HepG2 (cell line): ENCODE measurements at regions not wholly inside any gene's neighbourhood (a gene's known extent, or its start where the extent isn't known, plus 50 kb on each side); places are given as distances from the start of the nearest gene placed in this dataset.

ENCODE experiments used
- ATAC-seq: fragments of 200-7000 bp; cut with Tn5 transposase; 3 replicates; pipeline ENCODE4 v1.9.1; 2020; ENCODE audit warnings: mild to moderate bottlenecking, moderate library complexity
- BruUV-seq: library from RNA; stranded (reverse); fragments of 400-500 nt; replicated peaks from 2 replicates; lab custom pipeline; 2021; lab: Mats Ljungman, UMichigan
- CTCF ChIA-PET: fragments of 300-600 bp; formaldehyde crosslinking; extraction: SDS; loops from one replicate; lab custom pipeline; 2021; ENCODE audit warnings: low total read pairs, inconsistent platforms, low intra/inter-chr PET ratio; lab: Yijun Ruan, JAX
- POLR2A ChIA-PET: fragments of 350-600 bp; sonication (Branson Sonifier 250); formaldehyde crosslinking; loops from one replicate; lab custom pipeline; 2020; ENCODE audit warnings: antibody characterized with exemption, inconsistent platforms; lab: Yijun Ruan, JAX
- DNase-seq: peaks from one replicate; pipeline ENCODE4 v3.0.0-alpha.2; 2015; ENCODE audit warnings: low spot score
- FAIRE-seq: peaks from 3 replicates; lab custom pipeline; 2011; peaks lifted over from hg19 to GRCh38; lab: Jason Lieb, UNC
- H2AFZ ChIP-seq: one replicate; pipeline ENCODE4 v1.6.1; 2011; ENCODE audit warnings: low read length, inconsistent platforms
- H3K27ac ChIP-seq: fragments of 300-600 bp; 3 replicates; pipeline ENCODE4 v1.8.0; 2011; ENCODE audit warnings: mixed run types, mild to moderate bottlenecking, mixed read lengths, low read length, inconsistent platforms; ENCODE audit not compliant: insufficient read depth; ENCODE audit errors: extremely low read length
- H3K27me3 ChIP-seq, 2 experiments: fragments of 200-600 bp in 1 of 2; 2 replicates in 1 of 2; 3 replicates in 1 of 2; pipeline versions ENCODE4 v1.6.0 to v1.8.0; 2011; ENCODE audit warnings: low read length in 2 of 2, mild to moderate bottlenecking in 2 of 2, moderate library complexity in 2 of 2, inconsistent platforms in 1 of 2; ENCODE audit not compliant: insufficient read depth in 2 of 2, control insufficient read depth in 1 of 2
- H3K36me3 ChIP-seq, 2 experiments: fragments of 200-600 bp in 1 of 2; replicated peaks in 1 of 2; 2 replicates in 1 of 2; 3 replicates in 1 of 2; pipeline versions ENCODE4 v1.5.1 to v1.8.0; 2011; ENCODE audit warnings: low read length in 2 of 2, inconsistent platforms in 1 of 2; ENCODE audit not compliant: insufficient read depth in 2 of 2, control insufficient read depth in 1 of 2
- H3K4me1 ChIP-seq: 2 replicates; pipeline ENCODE4 v1.5.1; 2012; ENCODE audit warnings: low read length, inconsistent platforms; ENCODE audit not compliant: insufficient read depth
- H3K4me2 ChIP-seq: 2 replicates; pipeline ENCODE4 v1.6.0; 2011; ENCODE audit warnings: low read depth, low read length, inconsistent platforms
- H3K4me3 ChIP-seq, 3 experiments: fragments of 200-600 bp in 1 of 3; sonication (generic), shearing (Covaris generic) in 1 of 3; replicated peaks in 1 of 3; 2 replicates each; pipeline ENCODE4 v1.5.1; 2011 to 2016; ENCODE audit warnings: low read length in 3 of 3, inconsistent platforms in 2 of 3, low read depth in 2 of 3, mild to moderate bottlenecking in 2 of 3, control low read depth in 1 of 3, mixed read lengths in 1 of 3; ENCODE audit not compliant: insufficient read depth in 1 of 3
- H3K79me2 ChIP-seq: one replicate; pipeline ENCODE4 v1.6.1; 2011; ENCODE audit warnings: low read length, inconsistent platforms; ENCODE audit not compliant: insufficient read depth
- H3K9ac ChIP-seq: 2 replicates; pipeline ENCODE4 v1.6.0; 2011; ENCODE audit warnings: mild to moderate bottlenecking, low read depth, low read length, inconsistent platforms; ENCODE audit not compliant: insufficient read depth
- H3K9me3 ChIP-seq: 2 replicates; pipeline ENCODE4 v1.5.1; 2012; ENCODE audit warnings: mild to moderate bottlenecking, low read length
- H4K20me1 ChIP-seq: 2 replicates; pipeline ENCODE4 v1.6.0; 2011; ENCODE audit warnings: inconsistent platforms, mild to moderate bottlenecking, low read length, moderate library complexity; ENCODE audit not compliant: insufficient read depth
- ESRRA ChIP-seq: sonication (generic); formaldehyde crosslinking; IDR thresholded peaks from 2 replicates; pipeline ENCODE4 v1.5.1; 2020; ENCODE audit warnings: mild to moderate bottlenecking, low read depth, missing genetic modification reagents
- KDM1A ChIP-seq: IDR thresholded peaks from 2 replicates; pipeline ENCODE4 v1.6.1; 2016; ENCODE audit warnings: missing compliant biosample characterization
- MYC ChIP-seq: sonication (generic); formaldehyde crosslinking; IDR thresholded peaks from 2 replicates; pipeline ENCODE4 v1.9.0; 2021; ENCODE audit warnings: missing genetic modification reagents, borderline replicate concordance
- NFKB2 ChIP-seq: sonication (generic); formaldehyde crosslinking; IDR thresholded peaks from 2 replicates; pipeline ENCODE4 v1.4.0; 2020; ENCODE audit warnings: missing genetic modification reagents, borderline replicate concordance
- NR3C1 ChIP-seq: sonication (generic); formaldehyde crosslinking; IDR thresholded peaks from 2 replicates; pipeline ENCODE4 v1.4.0; 2020; ENCODE audit warnings: missing genetic modification reagents
- POGZ ChIP-seq: sonication (generic); formaldehyde crosslinking; IDR thresholded peaks from 2 replicates; pipeline ENCODE4 v1.4.0; 2020; ENCODE audit warnings: mild to moderate bottlenecking, missing genetic modification reagents
- RARA ChIP-seq: IDR thresholded peaks from 2 replicates; pipeline ENCODE4 v1.6.1; 2016; ENCODE audit warnings: missing genetic modification reagents, missing compliant biosample characterization
- SALL1 ChIP-seq: sonication (generic); formaldehyde crosslinking; IDR thresholded peaks from 2 replicates; pipeline ENCODE4 v1.8.0; 2022; ENCODE audit warnings: mild to moderate bottlenecking, missing genetic modification reagents
- ZBTB21 ChIP-seq: sonication (generic); formaldehyde crosslinking; IDR thresholded peaks from 2 replicates; pipeline ENCODE4 v1.4.0; 2020; ENCODE audit warnings: missing genetic modification reagents
- ZBTB38 ChIP-seq: sonication (generic); formaldehyde crosslinking; IDR thresholded peaks from 2 replicates; pipeline ENCODE4 v1.5.1; 2020; ENCODE audit warnings: mild to moderate bottlenecking, missing genetic modification reagents
- ZFX ChIP-seq: sonication (generic); formaldehyde crosslinking; IDR thresholded peaks from 2 replicates; pipeline ENCODE4 v1.4.0; 2020; ENCODE audit warnings: mild to moderate bottlenecking, low read depth, missing genetic modification reagents, moderate library complexity
- ZMYM4 ChIP-seq: sonication (generic); formaldehyde crosslinking; IDR thresholded peaks from 2 replicates; pipeline ENCODE4 v1.8.1; 2023; ENCODE audit warnings: mild to moderate bottlenecking, missing genetic modification reagents
- ZNF451 ChIP-seq: sonication (generic); formaldehyde crosslinking; IDR thresholded peaks from 2 replicates; pipeline ENCODE4 v1.5.0; 2020; ENCODE audit warnings: mild to moderate bottlenecking, missing genetic modification reagents
- ZNF644 ChIP-seq: IDR thresholded peaks from 2 replicates; pipeline ENCODE4 v1.6.1; 2016; ENCODE audit warnings: low read depth
- ZNF746 ChIP-seq: sonication (generic); formaldehyde crosslinking; IDR thresholded peaks from 2 replicates; pipeline ENCODE4 v1.8.0; 2022; ENCODE audit warnings: mild to moderate bottlenecking, missing genetic modification reagents
- ZNF777 ChIP-seq: sonication (generic); formaldehyde crosslinking; IDR thresholded peaks from 2 replicates; pipeline ENCODE4 v1.4.0; 2020; ENCODE audit warnings: missing genetic modification reagents
- ZNF788 ChIP-seq: sonication (generic); formaldehyde crosslinking; IDR thresholded peaks from 2 replicates; pipeline ENCODE4 v1.5.0; 2020; ENCODE audit warnings: mild to moderate bottlenecking, missing genetic modification reagents, borderline replicate concordance
- WGBS: methylation state at CpG from one replicate; pipeline ENCODE4 v1.1.6; 2017; ENCODE audit warnings: low lambda C conversion rate; 5-methylcytosine and 5-hydroxymethylcytosine counted together
- in situ Hi-C: cut with HindIII; loops from 2 replicates; pipeline ENCODE4 v1.10.0; 2017; ENCODE audit warnings: low pct_unique_long_range_greater_than_20kb; ENCODE audit not compliant: extremely low pct_ligation_motif_present
- intact Hi-C: fragments of 100-400 bp; cut with micrococcal nuclease; formaldehyde crosslinking; loops from one replicate; pipeline ENCODE4 v1.10.0; 2022; ENCODE audit not compliant: unreplicated experiment
- TF ChIP-seq, protein P1 (sequence below): sonication (generic); formaldehyde crosslinking; IDR thresholded peaks from 2 replicates; pipeline ENCODE4 v1.4.0; 2020; ENCODE audit warnings: missing genetic modification reagents
- TF ChIP-seq, protein P2 (sequence below): IDR thresholded peaks from 2 replicates; pipeline ENCODE4 v1.4.0; 2020; ENCODE audit warnings: mild to moderate bottlenecking, missing genetic modification reagents
- TF ChIP-seq, protein P3 (sequence below): sonication (generic); formaldehyde crosslinking; IDR thresholded peaks from 2 replicates; pipeline ENCODE4 v1.4.0; 2020; ENCODE audit warnings: mild to moderate bottlenecking, missing genetic modification reagents
- TF ChIP-seq, protein P4 (sequence below): sonication (generic); formaldehyde crosslinking; IDR thresholded peaks from 2 replicates; pipeline ENCODE4 v1.5.1; 2020; ENCODE audit warnings: mild to moderate bottlenecking, missing genetic modification reagents, borderline replicate concordance

DNA sequence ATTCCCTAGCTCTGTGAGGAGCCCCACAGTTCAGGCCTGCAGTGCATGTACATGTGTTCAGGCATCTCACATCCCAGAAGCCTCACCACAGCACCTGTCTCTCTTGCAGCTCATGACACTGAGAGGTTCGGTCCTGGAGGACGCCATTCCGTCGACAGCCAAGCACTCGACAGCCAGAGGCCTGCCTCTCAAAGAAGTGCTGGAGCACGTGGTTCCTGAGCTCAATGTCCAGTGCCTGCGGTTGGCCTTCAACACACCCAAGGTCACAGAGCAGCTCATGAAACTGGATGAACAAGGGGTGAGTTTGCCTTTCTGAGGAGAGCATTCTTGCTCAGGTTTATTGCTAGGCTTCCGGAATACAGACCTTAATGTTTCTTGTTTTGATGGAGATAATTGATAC lies 308.3 kb upstream of the RGS6 start:
- POLR2A ChIA-PET, result no interaction called here
- peak; percentile 17 for DNase-seq
- WGBS, result 79% methylated on average over 7 of the region's 8 CpGs
- no TSS peak for BruUV-seq
- intact Hi-C loops (no loop called here), in situ Hi-C loops (no loop called here)
- Histone ChIP-seq H3K27me3 (no peaks in the 10 kb centered on the region), H3K27ac (no peak overlapping the region), H3K4me2 (no peak overlapping the region), H2AFZ (no peak overlapping the region), H3K9ac (no peak overlapping the region), H4K20me1 (no peaks in the 10 kb centered on the region), H3K4me3 (no peak overlapping the region), H3K9me3 (no peaks in the 10 kb centered on the region), H3K36me3 (no peaks in the 10 kb centered on the region), H3K79me2 (no peaks in the 10 kb centered on the region), H3K4me1 (peaks cover 15% of the 10 kb centered on the region)
- CTCF ChIA-PET, result no interaction called here
- FAIRE-seq, result no peak
- ATAC-seq, result peak; percentile 72
- TF ChIP-seq MYC (CRISPR knock-in tag) (peak; percentile 52; the same call in 1 of the 2 replicates), ZBTB38 (CRISPR knock-in tag) (peak; percentile 68; the same call in 1 of the 2 replicates), NFKB2 (CRISPR knock-in tag) (peak; percentile 51; the same call in 1 of the 2 replicates), NR3C1 (CRISPR knock-in tag) (no peak), ZNF451 (CRISPR knock-in tag) (no peak), ESRRA (CRISPR knock-in tag) (peak; percentile 95), ZFX (CRISPR knock-in tag) (peak; percentile 54; the same call in 1 of the 2 replicates), KDM1A (no peak), ZNF746 (CRISPR knock-in tag) (no peak), ZBTB21 (CRISPR knock-in tag) (no peak), RARA (CRISPR knock-in tag) (0 out of 2 replicates have a peak, but pooled peaks have one; percentile 11), ZNF777 (CRISPR knock-in tag) (no peak), POGZ (CRISPR knock-in tag) (peak; percentile 96), SALL1 (CRISPR knock-in tag) (peak; percentile 70; the same call in 1 of the 2 replicates), ZNF788 (CRISPR knock-in tag) (peak; percentile 41; the same call in 1 of the 2 replicates), ZNF644 (CRISPR knock-in tag) (peak; percentile 72; the same call in 1 of the 2 replicates), ZMYM4 (CRISPR knock-in tag) (peak; percentile 99)
- TF ChIP-seq, protein P1, sequence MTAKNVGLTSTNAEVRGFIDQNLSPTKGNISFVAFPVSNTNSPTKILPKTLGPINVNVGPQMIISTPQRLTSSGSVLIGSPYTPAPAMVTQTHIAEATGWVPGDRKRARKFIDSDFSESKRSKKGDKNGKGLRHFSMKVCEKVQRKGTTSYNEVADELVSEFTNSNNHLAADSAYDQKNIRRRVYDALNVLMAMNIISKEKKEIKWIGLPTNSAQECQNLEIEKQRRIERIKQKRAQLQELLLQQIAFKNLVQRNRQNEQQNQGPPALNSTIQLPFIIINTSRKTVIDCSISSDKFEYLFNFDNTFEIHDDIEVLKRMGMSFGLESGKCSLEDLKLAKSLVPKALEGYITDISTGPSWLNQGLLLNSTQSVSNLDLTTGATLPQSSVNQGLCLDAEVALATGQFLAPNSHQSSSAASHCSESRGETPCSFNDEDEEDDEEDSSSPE (CRISPR knock-in tag), result peak; percentile 57
- TF ChIP-seq, protein P2, sequence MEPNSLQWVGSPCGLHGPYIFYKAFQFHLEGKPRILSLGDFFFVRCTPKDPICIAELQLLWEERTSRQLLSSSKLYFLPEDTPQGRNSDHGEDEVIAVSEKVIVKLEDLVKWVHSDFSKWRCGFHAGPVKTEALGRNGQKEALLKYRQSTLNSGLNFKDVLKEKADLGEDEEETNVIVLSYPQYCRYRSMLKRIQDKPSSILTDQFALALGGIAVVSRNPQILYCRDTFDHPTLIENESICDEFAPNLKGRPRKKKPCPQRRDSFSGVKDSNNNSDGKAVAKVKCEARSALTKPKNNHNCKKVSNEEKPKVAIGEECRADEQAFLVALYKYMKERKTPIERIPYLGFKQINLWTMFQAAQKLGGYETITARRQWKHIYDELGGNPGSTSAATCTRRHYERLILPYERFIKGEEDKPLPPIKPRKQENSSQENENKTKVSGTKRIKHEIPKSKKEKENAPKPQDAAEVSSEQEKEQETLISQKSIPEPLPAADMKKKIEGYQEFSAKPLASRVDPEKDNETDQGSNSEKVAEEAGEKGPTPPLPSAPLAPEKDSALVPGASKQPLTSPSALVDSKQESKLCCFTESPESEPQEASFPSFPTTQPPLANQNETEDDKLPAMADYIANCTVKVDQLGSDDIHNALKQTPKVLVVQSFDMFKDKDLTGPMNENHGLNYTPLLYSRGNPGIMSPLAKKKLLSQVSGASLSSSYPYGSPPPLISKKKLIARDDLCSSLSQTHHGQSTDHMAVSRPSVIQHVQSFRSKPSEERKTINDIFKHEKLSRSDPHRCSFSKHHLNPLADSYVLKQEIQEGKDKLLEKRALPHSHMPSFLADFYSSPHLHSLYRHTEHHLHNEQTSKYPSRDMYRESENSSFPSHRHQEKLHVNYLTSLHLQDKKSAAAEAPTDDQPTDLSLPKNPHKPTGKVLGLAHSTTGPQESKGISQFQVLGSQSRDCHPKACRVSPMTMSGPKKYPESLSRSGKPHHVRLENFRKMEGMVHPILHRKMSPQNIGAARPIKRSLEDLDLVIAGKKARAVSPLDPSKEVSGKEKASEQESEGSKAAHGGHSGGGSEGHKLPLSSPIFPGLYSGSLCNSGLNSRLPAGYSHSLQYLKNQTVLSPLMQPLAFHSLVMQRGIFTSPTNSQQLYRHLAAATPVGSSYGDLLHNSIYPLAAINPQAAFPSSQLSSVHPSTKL (CRISPR knock-in tag), result peak; percentile 40; the same call in 1 of the 2 replicates
- TF ChIP-seq, protein P3, sequence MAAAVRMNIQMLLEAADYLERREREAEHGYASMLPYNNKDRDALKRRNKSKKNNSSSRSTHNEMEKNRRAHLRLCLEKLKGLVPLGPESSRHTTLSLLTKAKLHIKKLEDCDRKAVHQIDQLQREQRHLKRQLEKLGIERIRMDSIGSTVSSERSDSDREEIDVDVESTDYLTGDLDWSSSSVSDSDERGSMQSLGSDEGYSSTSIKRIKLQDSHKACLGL (CRISPR knock-in tag), result no peak
- TF ChIP-seq, protein P4, sequence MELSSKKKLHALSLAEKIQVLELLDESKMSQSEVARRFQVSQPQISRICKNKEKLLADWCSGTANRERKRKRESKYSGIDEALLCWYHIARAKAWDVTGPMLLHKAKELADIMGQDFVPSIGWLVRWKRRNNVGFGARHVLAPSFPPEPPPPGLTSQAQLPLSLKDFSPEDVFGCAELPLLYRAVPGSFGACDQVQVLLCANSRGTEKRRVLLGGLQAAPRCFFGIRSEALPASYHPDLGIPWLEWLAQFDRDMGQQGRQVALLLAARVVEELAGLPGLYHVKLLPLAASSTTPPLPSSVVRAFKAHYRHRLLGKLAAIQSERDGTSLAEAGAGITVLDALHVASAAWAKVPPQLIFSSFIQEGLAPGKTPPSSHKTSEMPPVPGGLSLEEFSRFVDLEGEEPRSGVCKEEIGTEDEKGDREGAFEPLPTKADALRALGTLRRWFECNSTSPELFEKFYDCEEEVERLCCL, result no peak
